ENCODE measurements at regions not wholly inside any gene's neighbourhood (a gene's known extent, or its start where the extent isn't known, plus 50 kb on each side); places are given as distances from the start of the nearest gene placed in this dataset.
A peak's percentile ranks its signal among the peaks of the same experiment; 100 is the strongest.
"Not testable (repeated sequence)": the region's sequence is repeated elsewhere in the genome, so short reads cannot be mapped to it uniquely, and the experiment has no call there.

GRCh38 chr13:33662392-33662791 is 155.6 kb upstream of the RFC3 start:
- DNase-seq (ENCODE audit: low read depth) = no peak

DNA sequence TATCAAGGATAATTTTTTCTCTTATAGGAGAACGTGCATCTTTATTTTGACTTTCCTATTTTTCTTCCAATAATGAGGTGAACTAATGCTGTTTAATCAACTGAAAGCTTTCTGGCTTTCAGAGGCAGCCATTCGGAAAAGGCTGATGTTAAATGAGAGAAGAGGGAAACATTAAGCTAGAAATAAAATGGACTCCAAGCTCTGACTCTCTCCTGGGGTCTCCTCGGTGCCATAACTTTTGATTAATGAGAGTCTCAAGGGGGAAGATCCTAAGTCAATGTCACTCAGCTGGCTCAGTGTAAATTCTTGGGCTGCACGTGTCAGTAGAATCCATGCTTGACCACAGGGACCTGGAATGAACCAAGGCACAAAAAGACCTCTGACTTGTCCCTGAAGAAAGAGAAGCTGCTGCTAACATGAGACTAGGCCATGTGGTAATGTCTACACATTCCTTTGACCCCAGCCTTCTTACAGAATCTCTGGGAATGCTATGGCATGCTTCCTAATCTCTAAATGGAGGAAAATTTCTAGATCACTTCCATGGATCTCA is 152.2 kb upstream of the RFC3 start:
- DNase-seq (ENCODE audit: low read depth) = no peak

GRCh38 chr13:33671560-33671959 is 146.4 kb upstream of the RFC3 start:
- no peak for DNase-seq (ENCODE audit: low read depth)

DNA sequence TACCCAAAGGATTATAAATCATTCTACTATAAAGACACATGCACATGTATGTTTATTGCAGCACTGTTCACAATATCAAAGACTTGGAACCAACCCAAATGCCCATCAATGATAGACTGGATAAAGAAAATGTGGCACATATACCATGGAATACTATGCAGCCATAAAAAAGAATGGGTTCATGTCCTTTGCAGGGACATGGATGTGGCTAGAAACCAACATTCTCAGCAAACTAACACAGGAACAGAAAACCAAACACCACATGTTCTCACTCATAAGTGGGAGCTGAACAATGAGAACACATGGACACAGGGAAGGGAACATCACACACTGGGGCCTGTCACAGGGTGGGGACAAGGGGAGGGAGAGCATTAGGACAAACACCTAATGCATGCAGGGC is 145.9 kb upstream of the RFC3 start:
- not testable (repeated sequence) for DNase-seq (ENCODE audit: low read depth)

DNA sequence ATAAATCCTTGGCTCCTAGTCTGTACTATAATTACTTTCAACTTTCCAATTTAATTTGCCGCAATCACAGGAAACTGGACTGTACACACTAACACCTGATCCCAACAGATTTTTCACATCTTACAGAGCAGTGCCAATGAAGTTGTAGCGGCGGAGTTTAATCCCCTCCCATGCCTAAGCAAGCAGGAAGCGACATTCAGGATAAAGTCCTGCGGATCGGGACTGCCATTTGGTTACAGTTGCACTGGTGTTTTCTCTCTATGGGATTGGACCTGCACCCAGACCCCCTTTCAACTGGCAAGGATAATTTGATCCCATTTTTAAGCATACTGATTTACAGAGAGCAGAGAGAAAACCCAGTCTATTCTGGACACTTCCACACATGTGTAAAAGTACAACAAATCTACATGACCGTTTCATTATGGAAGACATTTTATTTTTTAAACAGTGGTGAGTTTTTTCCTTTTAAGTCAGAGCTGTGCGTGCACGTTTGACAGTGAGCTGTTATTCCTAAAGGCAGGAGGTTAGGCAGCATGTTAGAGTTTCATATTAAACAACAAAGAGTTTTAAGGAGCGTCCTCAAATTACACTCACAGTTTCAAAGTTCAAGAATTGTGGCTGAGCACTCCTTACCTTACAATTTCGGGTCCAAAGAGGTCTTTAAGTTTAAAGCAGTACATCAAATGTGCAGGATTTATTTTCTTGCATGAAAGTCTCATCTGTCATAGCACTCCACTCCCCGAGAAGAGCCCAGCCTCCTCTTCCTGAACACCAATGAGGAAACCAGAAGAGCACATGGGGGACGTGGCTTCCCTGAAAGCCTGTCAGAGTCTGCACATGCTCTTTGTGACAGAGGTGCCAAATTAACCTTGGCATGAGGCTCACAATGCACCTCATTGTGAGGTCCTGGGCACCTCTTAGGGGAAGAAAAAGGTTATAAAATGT is 141.6 kb upstream of the RFC3 start:
- DNase-seq (ENCODE audit: low read depth) = peak; percentile 61

- no peak for DNase-seq (ENCODE audit: low read depth)
Observed at GRCh38 chr13:33677215-33677614, 140.7 kb upstream of the RFC3 start.

- no peak for DNase-seq (ENCODE audit: low read depth)
Observed at GRCh38 chr13:33678084-33678483, 139.9 kb upstream of the RFC3 start.

GRCh38 chr13:33678906-33679657 is 138.9 kb upstream of the RFC3 start:
- peak; percentile 26 for DNase-seq (ENCODE audit: low read depth)

DNA sequence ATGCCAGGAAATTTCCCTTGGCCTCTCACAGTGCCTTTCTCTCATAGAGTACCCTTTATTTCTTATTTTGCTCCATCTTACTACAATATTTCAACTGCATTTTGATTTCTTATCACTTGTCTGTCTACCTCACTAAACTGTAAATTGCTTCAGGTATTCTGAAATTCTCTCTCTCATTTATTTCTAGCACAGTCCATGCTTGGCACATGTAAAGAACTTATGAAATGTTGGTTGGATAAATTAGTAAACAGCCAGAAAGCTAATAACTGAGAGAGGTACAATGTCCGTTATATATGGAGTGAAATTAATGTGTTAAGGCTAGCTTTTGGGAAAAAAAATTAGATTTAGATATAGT is 138.3 kb upstream of the RFC3 start:
- no peak for DNase-seq (ENCODE audit: low read depth)

- DNase-seq (ENCODE audit: low read depth) = no peak
Observed at GRCh38 chr13:33682020-33682564, 135.9 kb upstream of the RFC3 start.

DNA sequence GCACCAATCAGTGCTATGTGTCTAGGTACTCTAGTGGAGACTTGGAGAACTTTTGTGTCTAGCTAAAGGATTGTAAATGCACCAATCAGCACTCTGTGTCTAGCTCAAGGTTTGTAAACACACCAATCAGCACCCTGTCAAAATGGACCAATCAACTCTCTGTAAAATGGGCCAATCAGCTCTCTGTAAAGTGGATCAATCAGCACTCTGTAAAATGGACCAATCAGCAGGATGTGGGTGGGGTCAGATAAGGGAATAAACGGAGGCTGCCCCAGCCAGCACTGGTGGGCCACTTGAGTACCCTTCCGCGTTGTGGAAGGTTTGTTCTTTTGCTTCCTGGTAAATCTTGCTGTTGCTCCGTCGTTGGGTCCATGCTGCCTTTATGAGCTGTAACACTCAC is 135.3 kb upstream of the RFC3 start:
- DNase-seq (ENCODE audit: low read depth) = not testable (repeated sequence)

DNA sequence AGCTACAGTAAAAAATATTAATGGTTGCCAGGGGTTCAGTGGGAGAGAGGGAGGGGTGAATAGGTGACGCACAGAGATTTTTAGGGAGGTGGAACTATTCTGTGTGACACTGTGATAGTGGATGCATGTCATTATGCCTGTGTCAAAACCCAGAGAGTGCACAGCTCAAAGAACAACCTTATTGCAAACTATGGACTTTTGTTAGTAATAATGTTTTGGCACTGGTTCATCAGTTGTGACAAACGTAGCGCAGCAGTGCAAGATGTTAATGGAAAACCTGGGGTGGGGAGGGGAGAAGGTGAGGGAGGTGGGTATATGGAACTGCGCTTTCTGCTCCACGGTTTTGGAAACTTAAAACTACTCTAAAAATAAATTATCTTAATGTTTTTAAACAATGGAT is 134.6 kb upstream of the RFC3 start:
- DNase-seq (ENCODE audit: low read depth) = no peak

DNA sequence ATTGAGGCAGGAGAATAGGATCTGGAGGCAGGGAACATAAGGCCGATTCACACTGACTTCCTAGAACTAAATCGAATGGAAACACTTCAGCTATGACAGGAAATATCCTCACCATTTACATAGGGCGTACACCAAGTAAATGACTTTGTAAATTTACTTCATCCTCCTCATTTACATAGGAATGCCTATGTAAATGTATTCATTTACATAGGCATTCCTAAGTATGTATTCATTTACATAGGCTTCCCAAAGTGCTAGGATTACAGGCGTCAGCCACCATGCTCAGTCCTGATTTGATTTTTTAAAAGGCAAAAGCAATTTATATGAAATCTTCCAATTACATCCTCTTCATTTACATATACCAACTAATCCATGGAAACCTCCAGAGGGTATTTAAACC is 133.1 kb upstream of the RFC3 start:
- DNase-seq (ENCODE audit: low read depth) = no peak

DNA sequence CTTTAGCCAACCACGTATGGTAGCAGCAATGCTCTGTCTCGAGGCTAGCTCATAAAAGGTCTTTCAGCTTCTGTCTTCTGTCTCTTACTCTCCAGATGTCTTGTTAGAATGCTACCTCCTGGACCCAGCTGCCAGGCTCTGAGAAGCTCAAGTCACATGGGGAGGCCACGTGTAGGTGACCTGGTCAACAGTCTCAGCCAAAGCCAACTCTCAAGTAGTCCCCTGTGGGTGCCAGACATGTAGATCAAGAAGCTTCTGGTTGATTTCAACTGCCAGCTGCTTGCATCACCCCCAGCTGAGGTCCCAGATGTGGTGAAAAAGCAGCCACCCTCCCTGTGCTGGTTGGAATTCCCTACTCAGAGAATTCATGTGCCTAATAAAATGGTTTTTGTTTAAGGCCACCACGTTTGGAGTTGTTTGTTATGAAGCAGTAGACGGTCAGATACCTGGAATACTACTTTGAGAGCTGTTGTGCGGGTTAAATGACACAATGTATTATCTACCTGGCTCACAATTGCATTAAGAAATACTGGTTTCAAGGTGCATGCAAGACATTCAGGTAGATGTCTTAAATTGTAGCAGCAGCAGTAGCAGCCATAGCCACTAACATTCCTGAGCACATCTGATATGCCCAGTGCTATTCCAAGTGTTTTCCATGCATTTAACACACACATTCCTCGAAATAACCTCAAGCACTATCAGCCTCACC is 131.0 kb upstream of the RFC3 start:
- no peak for DNase-seq (ENCODE audit: low read depth)

GRCh38 chr13:33690354-33690753 is 127.6 kb upstream of the RFC3 start:
- no peak for DNase-seq (ENCODE audit: low read depth)

DNA sequence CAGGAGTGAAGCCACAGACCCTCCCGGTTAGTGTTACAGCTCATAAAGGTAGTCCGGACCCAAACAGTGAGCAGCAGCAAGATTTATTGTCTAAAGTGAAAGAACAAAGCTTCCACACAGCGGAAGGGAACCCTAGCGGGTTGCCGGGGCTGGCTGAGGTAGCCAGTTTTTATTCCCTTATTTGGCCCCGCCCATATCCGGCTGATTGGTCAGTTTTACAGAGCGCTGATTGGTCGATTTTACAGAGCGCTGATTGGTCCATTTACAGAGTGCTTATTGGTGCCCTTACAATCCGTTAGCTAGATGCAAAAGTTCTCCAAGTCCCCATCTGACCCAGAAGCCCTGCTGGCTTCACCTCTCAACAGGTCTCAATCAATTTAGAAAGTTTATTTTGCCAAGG is 126.0 kb upstream of the RFC3 start:
- DNase-seq (ENCODE audit: low read depth) = no peak

GRCh38 chr13:33692531-33692930 is 125.4 kb upstream of the RFC3 start:
- no peak for DNase-seq (ENCODE audit: low read depth)

GRCh38 chr13:33694546-33694945 is 123.4 kb upstream of the RFC3 start:
- no peak for DNase-seq (ENCODE audit: low read depth)

GRCh38 chr13:33696530-33696929 is 121.4 kb upstream of the RFC3 start:
- DNase-seq (ENCODE audit: low read depth) = no peak

- peak; percentile 30 for DNase-seq (ENCODE audit: low read depth)
Observed at GRCh38 chr13:33697926-33698325, 120.0 kb upstream of the RFC3 start.

- no peak for DNase-seq (ENCODE audit: low read depth)
Observed at GRCh38 chr13:33707449-33707848, 110.5 kb upstream of the RFC3 start.

DNA sequence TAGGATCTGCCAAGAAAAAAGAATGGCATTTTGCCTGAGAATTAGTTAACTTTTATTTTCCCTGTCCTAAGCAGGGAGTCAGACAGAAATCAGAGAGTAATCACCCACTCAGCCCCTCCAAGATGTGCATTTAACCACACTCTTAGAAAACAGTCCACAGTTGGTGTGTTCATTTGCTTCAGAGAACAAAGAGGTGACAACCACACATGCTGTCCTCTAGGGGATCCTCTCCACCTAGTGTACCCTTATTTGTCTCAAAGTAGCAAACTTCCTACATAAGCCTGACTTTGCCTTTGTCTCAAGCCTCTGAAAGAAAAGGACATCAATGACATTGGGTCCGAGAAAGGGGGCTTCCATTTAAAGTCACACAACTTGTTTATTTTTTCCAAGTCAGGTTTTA is 107.0 kb upstream of the RFC3 start:
- DNase-seq (ENCODE audit: low read depth) = no peak
